NCI-H2171 treated with DMSO at 0.1 percent for 48 hours (cell line): ENCODE measurements at regions not wholly inside any gene's neighbourhood (a gene's known extent, or its start where the extent isn't known, plus 50 kb on each side); places are given as distances from the start of the nearest gene placed in this dataset.

ENCODE experiments used
- DNase-seq: peaks from one replicate; lab custom pipeline; 2025; lab: John Stamatoyannopoulos, UW

DNA sequence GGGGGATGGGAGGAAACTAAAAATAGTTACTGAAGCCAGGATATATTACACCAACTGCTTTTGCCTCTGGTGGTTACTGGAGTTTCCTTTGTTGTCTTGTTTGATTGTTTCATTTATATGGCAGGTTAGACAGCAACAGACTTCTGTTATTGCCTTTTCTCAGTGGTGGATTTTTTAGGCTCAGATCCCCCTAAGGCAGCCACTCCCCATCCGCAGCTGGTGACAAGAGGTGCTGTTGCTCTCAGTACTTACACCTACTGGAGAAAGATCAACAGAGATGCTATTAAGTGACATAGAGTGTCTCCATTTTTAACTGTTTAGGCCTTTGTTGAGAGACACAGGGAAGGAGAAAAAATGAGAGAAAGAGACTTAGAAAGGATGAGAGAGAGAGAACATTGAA lies 552.1 kb downstream of the PKHD1 start:
- no peak for DNase-seq

DNA sequence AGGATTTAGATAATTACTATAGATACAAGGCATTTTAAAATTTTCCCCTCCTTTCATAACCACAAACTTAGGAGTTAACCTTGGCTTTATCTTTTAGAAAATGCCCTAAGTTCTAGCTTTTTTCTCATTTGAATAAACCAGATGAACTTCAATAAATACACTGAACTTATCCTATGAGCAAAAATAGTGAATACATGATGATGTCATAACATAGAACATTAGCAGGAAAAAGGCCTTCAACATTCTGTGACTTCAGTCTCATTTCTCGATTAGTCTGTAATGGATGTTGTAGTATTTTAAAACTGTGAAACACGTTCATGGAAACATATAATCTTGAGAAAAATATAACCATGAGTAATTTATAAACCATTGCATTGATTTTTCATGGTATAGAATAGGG lies 550.7 kb downstream of the PKHD1 start:
- no peak for DNase-seq

DNA sequence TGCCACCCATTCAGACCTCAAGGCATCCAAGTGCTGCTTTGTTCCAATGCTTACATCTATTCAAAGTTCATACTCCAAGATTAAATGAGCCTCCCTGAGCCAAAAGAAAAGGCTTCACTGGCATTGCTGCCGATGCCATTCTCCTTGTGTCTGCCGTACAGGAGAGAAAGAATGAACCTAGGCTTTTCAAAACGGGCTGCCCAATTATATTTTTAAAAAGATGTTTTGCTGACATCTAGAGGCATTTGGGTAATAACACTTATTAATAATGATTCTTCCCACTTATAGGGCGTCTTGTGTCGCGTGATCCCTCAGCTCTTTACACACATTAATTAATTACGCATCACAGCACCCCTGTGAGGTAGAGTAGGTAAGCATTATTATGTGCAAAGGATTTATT lies 545.6 kb downstream of the PKHD1 start:
- peak; percentile 9 for DNase-seq

DNA sequence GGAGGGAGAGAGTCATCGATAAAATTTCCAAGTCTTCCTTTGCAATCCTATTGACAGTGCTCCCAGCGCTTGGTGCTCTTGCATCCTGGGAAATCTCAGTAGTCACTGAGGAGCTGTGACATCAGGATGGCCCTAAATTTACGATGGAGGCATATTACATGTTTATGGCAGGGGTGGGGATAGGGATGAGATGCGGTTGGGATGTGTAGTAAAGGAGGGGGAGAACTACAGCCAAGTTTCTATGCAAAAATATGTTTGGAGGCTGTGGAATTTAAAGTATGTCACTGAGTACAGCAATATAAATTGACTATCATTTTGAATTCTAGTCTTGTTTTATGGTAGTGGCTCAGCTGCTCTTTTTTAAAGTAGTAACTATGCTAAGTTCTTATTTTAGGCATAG lies 544.9 kb downstream of the PKHD1 start:
- no peak for DNase-seq

DNA sequence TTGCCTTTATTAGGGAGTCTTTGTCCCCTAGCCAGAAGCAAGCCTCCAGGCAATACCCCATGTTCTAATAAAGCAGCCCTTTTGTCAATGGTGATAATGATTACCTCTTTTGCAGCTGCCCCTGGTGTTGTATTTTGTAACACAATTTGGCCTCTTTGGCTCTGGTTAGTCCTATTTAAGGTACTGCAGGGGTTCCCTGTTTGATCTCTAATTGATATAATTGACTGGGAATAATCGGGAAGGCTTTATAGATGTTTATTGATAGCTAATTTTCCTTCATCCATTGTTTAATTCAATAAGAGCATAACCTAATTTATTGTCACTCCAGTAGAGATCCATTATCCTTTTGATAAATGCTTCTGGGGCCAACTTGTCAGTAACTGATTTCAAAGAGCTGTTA lies 537.2 kb downstream of the PKHD1 start:
- DNase-seq, result no peak

DNA sequence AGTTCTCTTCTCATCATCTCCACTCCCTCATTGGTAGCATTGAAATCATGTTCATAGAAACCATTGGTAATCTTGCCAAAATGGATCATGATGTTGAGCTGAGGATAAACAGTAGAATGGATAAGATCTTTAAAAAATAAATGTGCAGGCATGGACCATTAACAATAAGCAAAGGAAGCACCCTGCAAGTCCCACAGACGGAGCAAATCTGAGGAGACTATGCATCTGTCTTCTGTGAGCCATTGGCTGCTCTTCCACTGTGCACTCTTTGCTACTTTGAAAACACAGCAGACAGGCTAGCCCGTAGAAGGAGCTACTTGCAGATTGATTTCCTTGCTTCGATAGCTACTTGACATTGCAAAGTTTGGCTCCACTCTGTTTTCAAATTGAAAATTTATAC lies 535.0 kb downstream of the PKHD1 start:
- DNase-seq, result no peak

DNA sequence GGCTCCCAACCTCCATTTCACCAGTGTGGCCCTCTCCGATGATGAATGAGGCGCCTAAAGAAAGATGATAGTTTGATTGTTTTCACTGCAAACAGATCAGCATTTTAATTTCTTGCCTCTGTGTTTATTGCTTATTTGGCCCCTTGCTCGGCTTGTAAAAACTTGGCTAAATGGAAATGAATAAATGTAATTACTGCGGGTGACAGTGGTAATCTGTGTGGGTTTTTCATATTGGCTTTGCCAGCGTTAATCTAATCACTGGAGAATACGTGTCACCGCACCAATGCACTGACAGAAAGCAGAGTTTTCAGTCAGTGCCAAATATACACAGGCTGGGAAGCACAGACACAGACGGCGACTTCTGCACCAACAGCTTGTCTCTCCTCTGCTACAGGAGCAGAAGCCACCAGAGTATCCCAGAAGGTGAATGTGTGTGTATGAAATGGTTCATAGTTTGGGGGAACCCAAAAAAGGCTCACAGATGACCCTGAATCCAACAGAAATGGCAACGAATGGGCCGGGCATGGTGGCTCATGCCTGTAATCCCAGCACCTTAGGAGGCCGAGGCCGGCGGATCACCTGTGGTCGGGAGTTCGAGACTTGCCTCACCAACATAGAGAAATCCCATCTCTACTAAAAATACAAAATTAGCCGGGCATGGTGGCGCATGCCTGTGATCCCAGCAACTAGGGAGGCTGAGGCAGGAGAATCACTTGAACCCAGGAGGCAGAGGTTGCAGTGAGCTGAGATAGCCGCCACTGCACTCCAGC lies 534.0 kb downstream of the PKHD1 start:
- DNase-seq, result no peak

DNA sequence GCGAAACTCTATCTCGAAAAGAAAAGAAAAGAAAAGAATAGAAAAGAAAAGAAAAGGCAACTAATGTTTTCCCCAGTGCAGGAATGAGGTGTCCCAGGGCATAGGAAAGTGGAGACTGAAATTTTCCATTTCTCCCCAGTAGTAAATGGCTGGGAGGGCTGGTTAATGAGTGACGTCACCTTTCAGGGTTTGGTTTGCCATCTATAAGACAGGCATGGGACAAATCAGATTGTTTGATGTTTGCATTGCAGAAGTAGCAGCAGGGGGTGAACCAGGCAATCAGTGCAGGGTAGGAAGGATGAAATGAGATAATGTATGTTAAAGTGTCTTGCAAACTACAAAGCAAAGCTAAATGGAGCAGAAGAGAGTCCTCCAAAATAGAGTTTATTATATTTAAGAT lies 533.4 kb downstream of the PKHD1 start:
- DNase-seq, result no peak

DNA sequence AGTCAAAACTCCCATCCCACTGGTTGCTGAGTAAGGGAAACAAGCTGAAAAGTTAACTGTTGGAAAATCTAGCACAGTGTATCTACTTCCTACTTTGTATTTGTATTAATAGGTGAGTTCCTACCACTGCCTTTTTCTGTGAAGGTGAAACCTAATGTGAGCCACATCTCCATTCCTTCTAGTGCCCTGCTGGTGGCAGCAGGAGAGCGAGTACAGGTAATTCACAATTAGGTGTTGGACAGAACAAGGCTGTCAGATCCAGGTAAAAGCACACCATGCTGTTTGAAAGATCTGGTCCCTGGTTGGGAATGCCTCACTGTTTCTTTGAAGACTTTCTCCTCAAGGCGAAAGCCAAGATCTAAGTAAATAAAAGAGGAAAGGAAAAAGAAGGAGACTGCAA lies 528.4 kb downstream of the PKHD1 start:
- DNase-seq, result no peak

DNA sequence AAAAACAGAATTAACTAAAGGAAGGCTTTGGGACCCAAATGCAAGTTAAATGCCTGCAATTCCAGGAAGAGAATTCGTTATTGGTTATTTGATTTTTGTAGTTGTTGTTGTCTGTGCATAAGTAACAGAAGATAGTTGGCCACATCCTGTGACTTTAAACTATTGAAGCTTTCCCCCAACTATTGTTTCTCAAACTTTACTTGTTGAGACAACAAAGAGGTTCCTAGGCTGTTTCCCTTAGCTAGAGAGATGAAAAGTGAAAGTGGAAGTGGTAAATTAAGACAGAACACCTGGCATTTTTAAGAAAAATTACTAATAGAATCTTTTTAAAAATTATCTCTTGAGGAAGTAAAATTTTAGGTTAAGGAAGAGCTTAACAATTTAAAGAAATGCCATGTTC lies 525.2 kb downstream of the PKHD1 start:
- DNase-seq, result no peak
